B cell (primary cell): ENCODE measurements at regions not wholly inside any gene's neighbourhood (a gene's known extent, or its start where the extent isn't known, plus 50 kb on each side); places are given as distances from the start of the nearest gene placed in this dataset.

Experiments
- EZH2 ChIP-seq: IDR thresholded peaks from 2 replicates; pipeline ENCODE4 v1.6.1; 2012; ENCODE audit warnings: borderline replicate concordance, low read depth, mild to moderate bottlenecking, moderate library complexity, low read length; ENCODE audit not compliant: insufficient read depth, poor library complexity, severe bottlenecking
- TF ChIP-seq, protein P1 (sequence below): fragments of 200-600 bp; IDR thresholded peaks from one replicate; pipeline ENCODE4 v1.8.0; 2022; ENCODE audit warnings: antibody characterized with exemption, mild to moderate bottlenecking

DNA sequence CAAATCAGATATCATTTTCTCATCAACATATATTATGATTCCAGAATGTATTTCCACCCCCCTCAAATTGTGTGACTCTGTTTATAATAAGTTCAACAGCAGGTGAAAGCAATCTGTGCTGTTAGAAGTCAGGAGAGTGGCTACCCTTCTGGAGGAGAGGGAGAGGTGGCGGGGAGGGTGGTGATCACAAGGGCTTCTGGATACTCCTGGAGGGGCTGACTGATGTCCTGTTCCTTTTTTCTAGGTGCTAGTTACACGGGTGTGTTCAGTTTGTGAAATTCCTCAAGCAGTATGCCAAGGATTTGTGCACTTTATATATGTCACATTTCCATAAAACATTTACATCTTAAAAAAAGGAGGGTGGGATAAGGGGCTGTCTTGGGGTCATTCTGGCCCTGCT lies 119.1 kb downstream of the IRF8 start:
- TF ChIP-seq, protein P1, sequence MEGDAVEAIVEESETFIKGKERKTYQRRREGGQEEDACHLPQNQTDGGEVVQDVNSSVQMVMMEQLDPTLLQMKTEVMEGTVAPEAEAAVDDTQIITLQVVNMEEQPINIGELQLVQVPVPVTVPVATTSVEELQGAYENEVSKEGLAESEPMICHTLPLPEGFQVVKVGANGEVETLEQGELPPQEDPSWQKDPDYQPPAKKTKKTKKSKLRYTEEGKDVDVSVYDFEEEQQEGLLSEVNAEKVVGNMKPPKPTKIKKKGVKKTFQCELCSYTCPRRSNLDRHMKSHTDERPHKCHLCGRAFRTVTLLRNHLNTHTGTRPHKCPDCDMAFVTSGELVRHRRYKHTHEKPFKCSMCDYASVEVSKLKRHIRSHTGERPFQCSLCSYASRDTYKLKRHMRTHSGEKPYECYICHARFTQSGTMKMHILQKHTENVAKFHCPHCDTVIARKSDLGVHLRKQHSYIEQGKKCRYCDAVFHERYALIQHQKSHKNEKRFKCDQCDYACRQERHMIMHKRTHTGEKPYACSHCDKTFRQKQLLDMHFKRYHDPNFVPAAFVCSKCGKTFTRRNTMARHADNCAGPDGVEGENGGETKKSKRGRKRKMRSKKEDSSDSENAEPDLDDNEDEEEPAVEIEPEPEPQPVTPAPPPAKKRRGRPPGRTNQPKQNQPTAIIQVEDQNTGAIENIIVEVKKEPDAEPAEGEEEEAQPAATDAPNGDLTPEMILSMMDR, result no peak
- TF ChIP-seq EZH2, result no peak
